T-cell (primary cell): ENCODE measurements at regions not wholly inside any gene's neighbourhood (a gene's known extent, or its start where the extent isn't known, plus 50 kb on each side); places are given as distances from the start of the nearest gene placed in this dataset.

Experiments
- ATAC-seq, 4 experiments: fragments of 200-7000 bp in 3 of 4; fragments of 150-1000 bp in 1 of 4; cut with Tn5 transposase; replicated peaks in 1 of 4; 1 replicate in 3 of 4; 2 replicates in 1 of 4; pipeline ENCODE4 v1.10.0; 2021; ENCODE audit warnings: moderate library complexity in 3 of 4, mild to moderate bottlenecking in 2 of 4, moderate number of reproducible peaks in 1 of 4
- CTCF ChIA-PET, 2 donors: fragments of 300-600 bp; sonication (Branson Sonifier 250); formaldehyde crosslinking; loops; one replicate each; lab custom pipeline; 2022; ENCODE audit warnings: antibody characterized with exemption in 2 of 2; lab: Charles Lee
- POLR2A ChIA-PET, 2 donors: fragments of 300-600 bp; sonication (Branson Sonifier 250); formaldehyde crosslinking; loops; one replicate each; lab custom pipeline; 2022; ENCODE audit warnings: antibody characterized with exemption in 2 of 2; lab: Charles Lee
- DNase-seq, 35 experiments: peaks; one replicate each; pipeline versions ENCODE4 v3.0.0 to v3.0.0-alpha.2; 2013 to 2023
- H3K27ac ChIP-seq: one replicate; pipeline ENCODE4 v1.5.1; 2013; ENCODE audit warnings: low read length
- H3K27me3 ChIP-seq, 2 experiments: replicated peaks in 1 of 2; 1 replicate in 1 of 2; 2 replicates in 1 of 2; pipeline versions ENCODE4 v1.6.1 to v1.7.0; 2013; ENCODE audit warnings: low read length in 1 of 2, mixed read lengths in 1 of 2; ENCODE audit not compliant: control insufficient read depth in 2 of 2, insufficient read depth in 2 of 2; ENCODE audit errors: extremely low read depth in 1 of 2
- H3K36me3 ChIP-seq, 2 donors: 1 replicate in 1 of 2; 2 replicates in 1 of 2; pipeline versions ENCODE4 v1.6.1 to v1.7.0; 2013; ENCODE audit warnings: low read length in 1 of 2; ENCODE audit not compliant: control insufficient read depth in 2 of 2, insufficient read depth in 1 of 2; ENCODE audit errors: extremely low read depth in 1 of 2
- H3K4me1 ChIP-seq, 2 experiments: 1 replicate in 1 of 2; 2 replicates in 1 of 2; pipeline versions ENCODE4 v1.6.1 to v1.7.0; 2013; ENCODE audit warnings: low read length in 2 of 2, mixed read lengths in 1 of 2; ENCODE audit not compliant: insufficient read depth in 2 of 2, control insufficient read depth in 1 of 2; ENCODE audit errors: extremely low read depth in 1 of 2
- H3K4me3 ChIP-seq, 2 donors: 1 replicate in 1 of 2; 2 replicates in 1 of 2; pipeline versions ENCODE4 v1.5.1 to v1.7.0; 2013; ENCODE audit warnings: mild to moderate bottlenecking in 2 of 2, low read length in 1 of 2, moderate library complexity in 1 of 2; ENCODE audit not compliant: control insufficient read depth in 1 of 2; ENCODE audit errors: extremely low read depth in 1 of 2
- H3K9me3 ChIP-seq: 2 replicates; pipeline ENCODE4 v1.7.0; 2013
- H3K27ac Mint-ChIP-seq, 2 donors: one replicate each; pipeline ENCODE4 v1.8.0; 2020 to 2021; ENCODE audit warnings: mild to moderate bottlenecking in 2 of 2, mixed read lengths in 2 of 2
- H3K27me3 Mint-ChIP-seq, 2 donors: one replicate each; pipeline ENCODE4 v1.8.0; 2021 to 2022; ENCODE audit warnings: mixed read lengths in 2 of 2
- H3K36me3 Mint-ChIP-seq: one replicate; pipeline ENCODE4 v1.8.0; 2021; ENCODE audit warnings: mixed read lengths
- H3K4me1 Mint-ChIP-seq, 3 donors: one replicate each; pipeline ENCODE4 v1.8.0; 2020 to 2022; ENCODE audit warnings: mixed read lengths in 3 of 3, mild to moderate bottlenecking in 1 of 3
- H3K4me3 Mint-ChIP-seq, 3 donors: one replicate each; pipeline ENCODE4 v1.8.0; 2020 to 2022; ENCODE audit warnings: mild to moderate bottlenecking in 3 of 3, mixed read lengths in 3 of 3, moderate library complexity in 3 of 3
- H3K9me3 Mint-ChIP-seq, 3 donors: one replicate each; pipeline ENCODE4 v1.8.0; 2020 to 2022; ENCODE audit warnings: mixed read lengths in 3 of 3
- WGBS: methylation state at CpG from one replicate; pipeline ENCODE4 v1.1.5; 2013; ENCODE audit warnings: missing lambda C conversion rate; ENCODE audit not compliant: insufficient coverage; 5-methylcytosine and 5-hydroxymethylcytosine counted together

- Histone ChIP-seq H3K9me3 (no peaks in the 10 kb centered on the region), H3K4me3 (no peak overlapping the region), H3K27me3 (peaks cover 0 to 2% of the 10 kb centered on the region in 2 experiments), H3K27ac (no peak overlapping the region), H3K4me1 (no peaks in the 10 kb centered on the region), H3K36me3 (no peaks in the 10 kb centered on the region)
- Mint-ChIP-seq H3K27me3 (no peaks in the 10 kb centered on the region), H3K36me3 (no peaks in the 10 kb centered on the region), H3K4me3 (no peak overlapping the region), H3K27ac (no peak overlapping the region), H3K9me3 (no peaks in the 10 kb centered on the region), H3K4me1 (no peaks in the 10 kb centered on the region)
- ChIA-PET CTCF (no interaction called here), POLR2A (no interaction called here)
- WGBS, result no CpG with 5 or more reads among the region's 1 CpG
- DNase-seq (no peak), ATAC-seq (no peak)
Measured at GRCh38 chr20:9927224-9927623, 88.3 kb upstream of the PAK5 start.

- no peaks in the 10 kb centered on the region for H3K36me3 Mint-ChIP-seq
- Histone ChIP-seq H3K4me1 (no peaks in the 10 kb centered on the region), H3K27ac (no peak overlapping the region), H3K27me3 (peaks cover 0 to 2% of the 10 kb centered on the region in 2 experiments), H3K4me3 (no peak overlapping the region), H3K36me3 (no peaks in the 10 kb centered on the region), H3K9me3 (no peaks in the 10 kb centered on the region)
- ATAC-seq, result no peak
- H3K27me3 Mint-ChIP-seq, result no peaks in the 10 kb centered on the region
- no peak overlapping the region for H3K4me3 Mint-ChIP-seq
- no peaks in the 10 kb centered on the region for H3K9me3 Mint-ChIP-seq
- POLR2A ChIA-PET, result no interaction called here
- no peak for DNase-seq
- H3K27ac Mint-ChIP-seq, result no peak overlapping the region
- no peaks in the 10 kb centered on the region for H3K4me1 Mint-ChIP-seq
- CTCF ChIA-PET, result no interaction called here
Measured at GRCh38 chr20:9926476-9926875, 87.6 kb upstream of the PAK5 start.

DNA sequence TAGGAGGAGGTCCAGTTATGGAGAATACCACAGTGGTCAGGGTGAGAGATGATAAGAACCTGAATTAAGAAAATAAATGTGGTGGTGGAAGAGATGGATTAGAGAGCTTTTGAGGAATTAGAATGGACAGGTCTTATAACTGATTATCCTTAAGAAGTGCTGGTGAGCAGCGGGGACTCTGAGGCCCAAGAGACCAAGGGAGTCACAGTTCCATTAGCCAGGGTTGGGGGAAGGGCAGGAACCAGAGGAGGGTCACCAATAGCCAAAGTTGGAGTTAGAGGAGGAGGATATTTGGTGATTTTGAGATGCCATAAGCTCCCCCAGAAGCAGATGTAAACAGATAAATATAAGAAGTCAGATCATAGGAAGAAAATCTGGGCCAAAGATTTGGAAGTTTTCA, 87.1 kb upstream of the PAK5 start:
- H3K4me1 ChIP-seq, result no peaks in the 10 kb centered on the region
- CTCF ChIA-PET, result no interaction called here
- no peaks in the 10 kb centered on the region for H3K4me1 Mint-ChIP-seq
- WGBS, result 67% methylated on average over 1 of the region's 1 CpG
- H3K9me3 ChIP-seq, result no peaks in the 10 kb centered on the region
- H3K9me3 Mint-ChIP-seq, result no peaks in the 10 kb centered on the region
- H3K27ac ChIP-seq, result no peak overlapping the region
- no peaks in the 10 kb centered on the region for H3K36me3 ChIP-seq
- DNase-seq, result no peak
- H3K4me3 ChIP-seq, result no peak overlapping the region
- peaks cover 0 to 2% of the 10 kb centered on the region in 2 experiments for H3K27me3 ChIP-seq
- H3K36me3 Mint-ChIP-seq, result no peaks in the 10 kb centered on the region
- H3K27me3 Mint-ChIP-seq, result no peaks in the 10 kb centered on the region
- H3K4me3 Mint-ChIP-seq, result no peak overlapping the region
- ATAC-seq, result no peak
- H3K27ac Mint-ChIP-seq, result no peak overlapping the region
- POLR2A ChIA-PET, result interaction anchor here in 1 of 2 donors (0.5 kb wide), 1 partner anchor 509 kb away, joined by 3 read pairs; no protein-coding TSS in a partner anchor

DNA sequence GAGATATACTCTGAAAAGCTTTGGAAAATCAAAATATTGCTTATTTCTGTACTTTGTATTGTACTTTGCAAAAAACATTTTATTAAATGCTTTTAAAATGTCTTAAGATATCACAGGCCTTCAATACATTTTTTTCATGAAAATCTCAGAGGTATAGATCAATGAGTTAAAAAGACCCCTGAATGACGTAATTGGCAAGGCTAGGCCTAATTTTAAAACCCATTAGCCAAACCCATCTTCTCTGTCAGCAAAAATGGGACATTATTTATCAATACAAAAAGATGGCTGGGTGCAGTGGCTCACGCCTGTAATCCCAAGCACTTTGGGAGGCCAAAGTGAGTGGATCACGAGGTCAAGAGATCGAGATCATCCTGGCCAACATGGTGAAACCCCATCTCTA, 84.8 kb upstream of the PAK5 start:
- no peaks in the 10 kb centered on the region for H3K9me3 Mint-ChIP-seq
- no peak overlapping the region for H3K27ac Mint-ChIP-seq
- no peaks in the 10 kb centered on the region for H3K36me3 Mint-ChIP-seq
- H3K27ac ChIP-seq, result no peak overlapping the region
- WGBS, result 63% methylated on average over 3 of the region's 4 CpGs
- H3K4me1 ChIP-seq, result no peaks in the 10 kb centered on the region
- no peak for ATAC-seq
- ChIA-PET CTCF (no interaction called here), POLR2A (interaction anchor here in 1 of 2 donors (0.6 kb wide), 1 partner anchor 469 kb away, joined by 5 read pairs; no protein-coding TSS in a partner anchor)
- no peaks in the 10 kb centered on the region for H3K36me3 ChIP-seq
- DNase-seq, result no peak
- H3K4me3 ChIP-seq, result no peak overlapping the region
- no peaks in the 10 kb centered on the region for H3K4me1 Mint-ChIP-seq
- H3K27me3 ChIP-seq, result no peaks in the 10 kb centered on the region
- H3K9me3 ChIP-seq, result no peaks in the 10 kb centered on the region
- H3K4me3 Mint-ChIP-seq, result no peak overlapping the region
- H3K27me3 Mint-ChIP-seq, result peaks cover 0 to 3% of the 10 kb centered on the region in 2 donors

DNA sequence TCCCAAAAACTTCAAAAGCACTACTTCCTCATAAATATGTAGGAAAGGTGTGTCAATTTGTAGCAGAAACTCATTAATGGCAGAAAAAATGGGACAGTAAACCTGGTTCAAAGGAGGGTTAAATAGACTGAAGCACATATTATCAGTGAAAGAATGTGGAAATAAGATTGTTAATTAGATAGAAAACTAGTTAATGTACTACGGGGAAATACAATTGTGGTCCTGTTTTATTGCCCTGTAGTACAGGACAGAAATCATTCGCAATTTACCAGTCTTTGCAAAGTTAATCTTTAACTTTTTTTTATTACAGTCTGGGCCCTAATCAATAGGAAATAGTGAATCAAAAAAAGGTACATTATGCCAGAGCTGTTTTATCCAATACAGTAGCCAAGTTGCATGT, 82.0 kb upstream of the PAK5 start:
- no peaks in the 10 kb centered on the region for H3K36me3 ChIP-seq
- Mint-ChIP-seq H3K4me3 (no peak overlapping the region), H3K27ac (no peak overlapping the region), H3K9me3 (no peaks in the 10 kb centered on the region), H3K4me1 (no peaks in the 10 kb centered on the region), H3K27me3 (peaks cover 0 to 12% of the 10 kb centered on the region in 2 donors), H3K36me3 (no peaks in the 10 kb centered on the region)
- no peaks in the 10 kb centered on the region for H3K4me1 ChIP-seq
- no peaks in the 10 kb centered on the region for H3K9me3 ChIP-seq
- CTCF ChIA-PET, result interaction anchor here in 1 of 2 donors (0.7 kb wide), 2 partner anchors 1094 to 1750 kb away, joined by 3 to 6 read pairs; no protein-coding TSS in a partner anchor
- ATAC-seq (no peak), DNase-seq (no peak)
- no peaks in the 10 kb centered on the region for H3K27me3 ChIP-seq
- no peak overlapping the region for H3K4me3 ChIP-seq
- no CpG with 5 or more reads among the region's 2 CpGs for WGBS
- POLR2A ChIA-PET, result no interaction called here
- H3K27ac ChIP-seq, result no peak overlapping the region

- H3K27me3 ChIP-seq, result no peaks in the 10 kb centered on the region
- WGBS, result no CpG with 5 or more reads among the region's 5 CpGs
- no peaks in the 10 kb centered on the region for H3K4me1 ChIP-seq
- no peak overlapping the region for H3K27ac Mint-ChIP-seq
- H3K4me1 Mint-ChIP-seq, result no peaks in the 10 kb centered on the region
- POLR2A ChIA-PET, result no interaction called here
- DNase-seq (no peak), ATAC-seq (no peak)
- H3K27me3 Mint-ChIP-seq, result peaks cover 0 to 18% of the 10 kb centered on the region in 2 donors
- no peak overlapping the region for H3K27ac ChIP-seq
- H3K4me3 ChIP-seq, result no peak overlapping the region
- H3K4me3 Mint-ChIP-seq, result no peak overlapping the region
- no peaks in the 10 kb centered on the region for H3K9me3 ChIP-seq
- no peaks in the 10 kb centered on the region for H3K36me3 Mint-ChIP-seq
- H3K36me3 ChIP-seq, result no peaks in the 10 kb centered on the region
- CTCF ChIA-PET, result interaction anchor here in 1 of 2 donors (0.6 kb wide), 1 partner anchor 254 kb away, joined by 3 read pairs; no protein-coding TSS in a partner anchor
- no peaks in the 10 kb centered on the region for H3K9me3 Mint-ChIP-seq
Measured at GRCh38 chr20:9919271-9920014, 80.6 kb upstream of the PAK5 start.
